COLO829 (cell line): ENCODE measurements at regions not wholly inside any gene's neighbourhood (a gene's known extent, or its start where the extent isn't known, plus 50 kb on each side); places are given as distances from the start of the nearest gene placed in this dataset.

Source experiments
- DNase-seq: peaks from one replicate; pipeline ENCODE4 v3.0.0; 2012; ENCODE audit warnings: low spot score

DNA sequence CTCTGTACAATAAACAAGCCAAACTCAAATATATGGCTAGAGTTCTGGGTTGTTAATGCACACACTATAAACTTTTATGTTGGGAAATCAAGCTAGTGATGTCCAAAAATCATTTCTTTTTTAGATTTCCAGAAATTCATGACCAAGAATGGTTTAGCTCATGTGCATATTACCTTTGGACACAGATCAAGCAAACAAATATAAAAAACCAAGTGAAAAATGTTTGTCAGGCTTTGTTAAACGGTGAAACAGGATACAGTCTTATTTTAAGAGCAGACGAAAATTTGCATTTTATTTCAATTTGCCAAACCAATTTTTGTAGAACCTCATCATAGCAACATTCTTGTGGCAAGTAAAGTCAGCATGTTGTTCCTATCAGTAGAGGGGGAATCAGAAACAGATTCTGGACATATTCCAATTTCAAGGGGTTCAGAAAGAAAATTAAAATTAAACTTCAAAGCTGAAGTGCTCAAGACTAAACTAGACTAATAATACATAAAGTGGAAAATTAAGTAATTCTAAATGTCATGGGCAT is 413.6 kb downstream of the TRIML1 start:
- no peak for DNase-seq

DNA sequence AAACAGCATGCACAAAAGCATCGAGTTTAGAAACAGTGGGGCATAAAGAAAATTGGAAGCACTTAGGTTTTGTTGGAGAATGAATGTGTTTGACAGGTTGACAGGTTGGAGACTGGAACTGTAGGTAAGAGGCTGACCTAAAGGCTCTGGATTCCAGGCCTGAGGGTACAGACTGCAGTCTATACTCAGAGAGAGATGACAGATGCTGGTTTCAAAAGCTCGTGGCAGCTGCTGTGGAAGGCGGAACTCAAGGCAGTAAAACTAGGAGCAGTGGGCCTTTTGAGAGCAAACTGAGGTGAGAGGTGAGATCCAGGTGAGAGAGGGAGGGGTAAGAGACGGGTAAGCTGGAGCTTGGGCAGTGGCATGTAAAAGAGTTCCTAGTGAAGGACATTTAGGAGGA is 415.2 kb downstream of the TRIML1 start:
- no peak for DNase-seq

DNA sequence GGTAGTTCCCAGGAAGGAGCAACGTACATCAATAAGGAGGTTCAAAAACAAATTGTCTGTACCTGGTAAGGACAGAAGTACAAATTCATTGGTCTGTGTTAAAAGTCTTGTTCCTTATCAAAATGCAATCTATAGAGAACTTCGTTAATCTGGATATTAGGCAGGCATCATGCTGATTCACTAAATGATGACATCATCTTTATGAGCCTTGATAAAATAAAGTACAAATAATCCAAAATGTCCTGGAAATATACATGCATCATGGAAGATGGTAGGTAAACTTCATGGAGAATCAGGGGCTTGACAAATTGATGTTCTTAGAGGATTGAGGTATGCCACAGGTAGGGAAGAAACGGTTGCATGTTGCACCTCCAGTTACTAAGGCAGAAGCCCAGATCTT is 433.9 kb downstream of the TRIML1 start:
- no peak for DNase-seq

DNA sequence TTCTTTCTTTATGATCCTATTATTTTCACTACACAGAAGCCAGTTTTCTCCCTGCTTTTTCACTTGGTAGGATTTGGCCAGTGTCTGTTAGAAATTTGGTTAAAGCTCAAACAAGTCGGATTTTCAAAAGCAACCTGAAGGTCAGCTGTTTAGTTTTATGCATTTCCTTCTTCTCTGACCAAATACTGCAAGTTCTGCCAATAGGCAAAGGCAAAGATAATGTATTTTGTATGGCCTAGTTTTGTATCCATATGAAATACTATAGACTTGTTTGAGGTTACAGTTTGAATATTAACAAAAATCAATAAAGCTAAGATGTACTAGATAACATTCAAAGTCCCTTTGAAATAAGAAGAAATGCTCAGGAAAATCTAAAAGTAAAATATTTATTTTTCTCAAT is 439.4 kb downstream of the TRIML1 start:
- DNase-seq = no peak

DNA sequence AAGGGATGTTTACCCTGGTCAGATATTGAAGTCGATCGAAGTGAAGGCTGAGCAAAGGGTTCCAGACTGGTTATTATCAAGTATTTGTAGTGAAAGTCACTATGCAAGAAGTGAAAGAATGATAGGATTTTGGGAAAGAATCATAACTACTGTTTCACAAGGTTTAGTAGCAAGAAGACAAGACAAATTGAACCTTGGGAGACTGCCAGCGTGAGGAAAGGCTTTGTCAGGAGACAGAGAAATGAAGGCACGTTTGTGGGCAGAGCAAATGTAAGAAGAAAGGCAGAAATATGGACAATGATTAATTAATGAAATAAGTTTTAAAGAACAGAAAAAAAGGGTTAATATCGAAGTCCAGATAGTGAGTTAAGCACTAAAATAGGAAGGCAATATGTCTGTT is 456.8 kb downstream of the TRIML1 start:
- no peak for DNase-seq

DNA sequence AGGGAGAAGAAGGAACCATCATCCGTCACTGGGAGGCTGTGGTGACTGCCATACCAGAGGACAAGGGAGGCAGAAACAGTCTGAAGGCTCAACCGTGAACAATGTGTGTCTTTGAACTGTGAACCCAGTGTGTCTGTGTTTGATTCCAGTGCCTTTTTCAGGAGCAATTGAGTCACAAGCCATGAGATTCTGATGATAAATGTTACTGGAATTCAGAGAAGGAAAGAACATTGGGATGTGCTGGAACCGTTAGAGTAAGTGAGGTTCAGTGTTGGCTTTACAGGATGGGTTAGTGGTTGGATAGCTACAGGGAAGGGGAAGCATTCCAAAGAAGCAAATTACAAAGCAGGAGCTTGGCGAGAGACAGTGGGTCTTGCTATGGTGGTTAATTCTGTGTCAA is 464.4 kb downstream of the TRIML1 start:
- no peak for DNase-seq

DNA sequence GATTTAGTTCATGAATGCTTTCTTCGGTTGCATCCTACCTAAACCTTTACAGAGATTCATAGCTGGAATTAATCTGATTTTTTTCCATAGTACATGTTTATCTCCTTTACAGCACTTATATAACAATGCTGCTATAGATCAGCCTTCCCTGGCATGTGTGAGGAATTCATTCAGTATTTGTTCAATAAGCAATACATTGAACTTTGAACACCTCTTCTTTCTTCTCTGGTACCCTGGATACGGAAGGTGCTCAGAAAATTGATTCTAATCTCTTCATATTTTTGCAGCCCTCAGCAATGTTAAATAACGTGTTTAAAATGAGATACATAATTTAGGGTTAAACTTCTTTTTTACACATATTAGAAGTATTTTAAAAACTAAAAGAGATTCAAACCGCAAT is 467.4 kb downstream of the TRIML1 start:
- DNase-seq = no peak

DNA sequence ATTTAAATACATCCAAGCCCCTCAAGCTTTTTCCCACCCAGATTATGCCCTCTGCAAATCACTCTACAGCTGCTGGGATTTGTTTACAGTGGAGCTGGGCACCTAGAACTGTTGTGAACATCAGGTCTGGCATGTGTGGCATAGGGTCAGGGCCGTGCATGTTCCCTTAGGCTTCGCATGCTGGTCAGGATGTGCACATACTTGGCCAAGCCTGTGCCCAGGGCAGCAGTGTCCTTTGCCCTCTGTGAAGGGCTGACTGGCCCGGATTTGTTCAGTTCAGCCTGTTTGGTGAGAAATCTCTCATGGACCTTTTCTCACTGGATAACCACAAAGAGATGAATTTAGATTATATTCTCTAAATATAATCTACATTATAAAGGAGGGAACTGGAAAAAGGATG is 471.9 kb downstream of the TRIML1 start:
- no peak for DNase-seq

DNA sequence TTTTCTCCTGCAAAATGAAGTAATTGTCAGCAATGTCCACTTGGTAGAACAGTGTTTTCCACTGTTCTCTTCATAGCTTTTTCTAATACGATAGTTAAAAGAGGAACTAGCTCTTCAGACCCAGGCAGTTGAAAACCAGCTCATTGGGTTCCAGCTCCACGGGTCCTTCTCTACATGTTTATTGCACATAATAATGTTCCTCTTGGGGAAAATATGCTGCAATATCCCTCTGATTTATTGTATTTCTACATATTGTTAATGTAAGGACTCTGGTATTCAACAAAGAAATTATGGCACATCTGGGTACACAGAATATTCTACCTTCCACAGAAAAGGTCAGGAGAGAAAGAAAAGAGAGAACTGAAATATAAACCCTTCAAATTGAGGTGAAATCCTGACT is 473.4 kb downstream of the TRIML1 start:
- no peak for DNase-seq

DNA sequence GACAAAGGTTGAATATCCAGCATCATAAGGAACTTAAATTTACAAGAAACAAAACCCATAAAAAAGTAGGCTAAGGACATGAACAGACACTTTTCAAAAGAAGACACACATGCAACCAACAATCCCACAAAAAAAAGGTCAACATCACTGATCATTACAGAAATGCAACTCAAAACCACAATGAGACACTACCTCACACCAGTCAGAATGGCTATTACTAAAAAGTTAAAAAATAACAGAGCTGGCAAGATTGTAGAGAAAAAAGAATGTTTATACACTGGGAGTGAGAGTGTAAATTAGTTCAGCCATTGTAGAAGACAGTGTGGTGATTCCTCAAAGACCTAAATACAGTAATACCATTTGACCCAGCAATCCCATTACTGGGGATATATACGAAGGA is 474.7 kb downstream of the TRIML1 start:
- DNase-seq = no peak

DNA sequence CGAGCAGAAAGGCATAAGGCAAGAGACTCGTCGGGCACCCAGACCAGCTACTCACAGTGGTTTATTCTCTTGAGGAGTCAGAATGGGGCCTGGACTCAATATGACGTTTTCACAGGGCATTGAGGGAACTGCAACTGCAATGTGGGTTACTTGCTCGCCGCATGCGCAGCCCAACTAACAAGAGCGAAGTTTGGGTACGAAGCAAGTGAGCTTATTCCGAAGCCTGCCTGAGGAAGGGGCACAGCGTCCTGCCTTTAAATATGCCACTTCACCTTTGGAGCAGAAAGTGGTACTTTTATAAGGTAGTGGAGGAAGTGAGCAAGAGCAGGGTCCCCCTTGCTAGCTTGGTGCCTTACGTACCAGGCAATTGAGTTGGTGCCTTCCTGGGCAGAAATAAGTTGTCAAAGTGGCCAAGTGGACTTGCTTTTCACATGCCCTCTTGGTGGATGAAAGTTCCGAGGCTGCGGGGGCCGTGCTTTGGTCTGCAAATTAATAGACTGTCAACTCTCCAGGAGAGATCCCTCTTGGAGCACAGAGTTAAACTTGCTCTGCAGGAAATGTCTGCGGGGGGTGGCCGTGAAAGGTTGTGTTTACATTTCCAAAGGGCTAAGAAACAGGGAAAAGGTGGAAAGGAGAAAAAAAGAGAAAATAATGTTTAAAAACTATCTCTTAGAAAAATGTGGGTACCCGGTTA is 480.4 kb downstream of the TRIML1 start:
- no peak for DNase-seq

DNA sequence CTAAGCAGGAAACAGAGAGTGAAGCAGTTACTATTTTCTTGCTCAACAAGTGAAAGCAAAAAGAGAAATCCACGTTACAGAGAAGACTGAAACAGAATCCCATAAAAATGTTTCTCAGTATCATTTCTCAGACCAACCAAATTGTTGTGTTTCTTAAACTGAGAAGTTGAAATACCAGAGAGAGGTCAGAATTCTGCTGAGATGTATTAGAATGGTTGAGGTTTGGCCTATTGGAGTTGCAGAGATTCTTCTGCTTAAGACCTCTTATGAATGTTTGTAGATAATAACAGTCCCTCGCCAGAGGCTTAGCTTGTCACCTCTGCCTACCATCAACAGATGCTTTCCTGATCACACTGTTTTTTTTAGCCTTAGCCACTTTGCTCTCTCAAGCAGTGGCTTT is 481.4 kb downstream of the TRIML1 start:
- no peak for DNase-seq

DNA sequence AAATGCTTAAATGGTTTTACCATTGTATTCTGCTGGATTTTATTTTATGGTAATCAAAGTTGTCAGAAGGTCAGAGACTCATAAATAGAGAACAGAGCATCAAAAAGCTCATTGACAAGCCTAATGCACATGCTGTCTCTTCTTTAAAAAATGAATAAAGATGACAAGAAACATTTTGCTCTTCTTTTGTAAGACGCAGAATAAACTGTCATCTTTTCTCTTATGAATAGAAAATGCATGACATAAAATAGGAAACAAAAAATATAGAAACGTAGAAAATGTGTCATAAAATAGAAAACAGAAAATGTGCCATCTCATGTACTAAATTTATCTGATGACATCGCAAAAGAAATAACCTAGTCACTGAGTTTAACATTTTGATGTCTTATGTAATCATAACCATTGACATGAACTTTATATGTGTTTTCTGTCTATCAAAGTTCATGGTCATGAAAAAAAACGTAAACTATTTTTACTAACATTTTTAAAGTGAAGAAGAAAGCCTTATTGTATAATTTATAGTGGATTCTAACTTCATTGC is 484.1 kb downstream of the TRIML1 start:
- DNase-seq = no peak

DNA sequence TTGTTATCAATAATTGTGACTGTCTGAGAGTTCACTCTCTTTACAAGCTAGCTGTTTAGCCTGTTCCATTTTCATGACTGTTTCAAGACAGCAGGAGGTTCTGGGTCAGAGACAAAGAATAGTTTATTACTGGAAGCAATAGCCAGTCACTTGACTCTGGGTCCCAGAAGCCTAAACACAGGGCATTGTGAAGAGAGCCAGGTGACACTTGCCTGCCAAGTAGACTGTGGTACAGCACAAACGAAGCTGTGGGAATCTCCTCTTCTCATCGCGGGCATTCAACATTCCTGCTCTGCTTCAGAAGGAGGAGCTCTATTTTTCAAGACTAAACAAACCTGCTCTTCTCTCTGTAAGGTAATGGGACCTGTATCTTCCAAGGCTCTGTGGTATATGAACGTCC is 485.1 kb downstream of the TRIML1 start:
- DNase-seq = no peak

DNA sequence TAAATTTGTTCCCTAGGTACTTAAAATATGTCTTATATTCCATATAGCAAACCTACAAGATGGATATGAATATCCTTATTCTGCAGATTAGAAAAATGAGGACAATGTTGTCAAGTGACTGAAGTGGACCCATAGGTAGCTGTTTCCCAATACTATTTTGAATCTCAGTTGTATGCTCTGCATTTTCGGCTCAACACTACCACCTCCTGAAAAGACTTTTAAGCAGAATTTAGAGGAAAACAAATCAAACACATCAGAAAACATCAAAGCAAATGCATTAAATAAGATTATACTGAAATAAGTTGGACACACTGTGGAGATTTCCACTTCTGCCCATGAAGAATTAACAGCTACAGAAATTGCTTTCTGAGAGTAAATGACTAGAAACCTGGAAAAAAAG is 488.7 kb downstream of the TRIML1 start:
- no peak for DNase-seq

DNA sequence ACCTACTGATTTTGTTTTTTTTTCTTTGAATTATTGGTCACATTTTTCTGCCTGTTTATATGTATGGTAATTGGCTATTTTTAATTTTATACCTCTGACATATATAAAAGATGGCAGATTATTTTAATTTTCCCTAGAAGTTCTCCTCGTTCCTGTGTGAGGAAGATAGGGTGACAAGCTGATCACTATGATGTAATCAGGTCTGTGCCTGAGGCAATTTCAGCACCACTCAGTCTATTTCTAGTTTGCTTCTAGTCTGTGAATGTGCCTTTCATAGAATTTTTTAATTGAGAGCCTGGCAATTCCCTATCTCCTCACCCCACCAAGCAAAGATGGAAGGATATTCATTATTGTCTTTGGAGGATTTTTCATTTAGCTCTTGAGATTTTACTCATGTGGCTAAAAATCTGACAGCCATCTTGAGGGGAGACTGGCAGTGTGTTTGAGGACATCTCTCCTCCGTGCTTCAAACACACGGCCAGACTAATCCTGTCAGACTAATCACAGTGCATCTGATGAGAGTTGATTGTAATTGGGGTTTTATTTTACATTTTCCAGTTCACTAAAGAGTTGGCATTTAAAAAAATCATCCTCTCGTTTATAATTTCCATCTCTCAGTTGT is 500.3 kb downstream of the TRIML1 start:
- DNase-seq = no peak

DNA sequence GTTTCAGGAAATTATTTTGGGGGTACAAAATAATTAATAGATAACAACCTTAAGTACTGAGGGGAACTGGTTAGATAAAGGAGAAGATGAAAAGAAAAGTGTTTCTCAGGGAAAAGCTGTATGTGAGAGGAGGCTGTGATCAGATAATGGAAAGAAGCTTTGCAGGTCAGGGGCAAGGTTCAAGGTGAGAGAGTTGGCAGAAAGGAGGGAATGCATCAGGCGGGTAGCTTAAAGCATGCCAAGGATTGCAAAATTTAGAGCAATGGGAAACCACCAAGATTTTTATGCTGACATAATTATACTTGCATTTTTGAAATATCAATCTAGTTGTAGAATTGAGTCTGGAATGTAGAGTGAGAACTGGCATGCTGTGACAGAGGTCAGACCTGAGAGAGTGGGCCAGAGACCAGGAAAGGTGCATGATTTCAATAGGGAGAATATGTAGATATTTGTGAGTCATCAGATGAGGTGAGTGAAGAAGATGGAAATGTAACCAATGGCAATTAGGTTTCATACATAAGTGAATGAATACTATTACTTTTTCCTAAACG is 508.7 kb downstream of the TRIML1 start:
- DNase-seq = no peak

DNA sequence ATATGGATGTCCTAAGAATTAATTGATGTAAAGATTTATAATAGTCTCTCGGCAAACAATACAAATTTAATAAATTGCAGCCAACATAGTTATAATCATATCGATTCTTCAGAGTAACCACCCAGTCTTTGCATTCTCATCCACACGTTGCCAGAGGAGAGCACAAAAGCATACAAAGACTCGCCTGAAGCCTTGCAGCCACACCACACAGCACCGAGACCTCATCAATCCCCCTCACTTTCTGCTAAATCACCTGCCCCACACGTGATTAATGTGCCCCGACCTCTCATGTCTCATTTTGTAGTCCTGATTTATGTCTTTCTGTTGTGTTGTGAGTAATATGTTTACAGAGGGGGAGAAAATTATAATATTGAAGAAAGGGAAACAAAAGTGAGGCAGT is 510.4 kb downstream of the TRIML1 start:
- DNase-seq = no peak

DNA sequence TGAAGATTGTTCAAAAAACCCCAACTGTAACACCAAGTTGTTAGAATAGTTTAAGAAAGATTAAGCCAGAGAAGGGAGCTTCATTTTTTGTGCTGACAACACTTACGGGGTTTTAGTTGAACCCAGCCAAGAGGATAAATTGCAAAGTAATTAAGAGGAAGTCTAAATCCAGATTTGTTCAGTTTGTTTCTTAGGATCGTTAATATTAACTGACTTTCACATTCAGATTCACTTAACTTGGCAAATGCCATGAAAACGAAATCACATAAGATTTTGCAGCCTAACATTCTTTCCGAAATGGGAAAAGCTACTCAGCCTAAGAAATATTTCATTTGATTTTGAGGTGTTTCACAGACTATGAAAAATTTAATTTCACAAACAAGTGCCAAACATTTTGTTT is 511.3 kb downstream of the TRIML1 start:
- no peak for DNase-seq

DNA sequence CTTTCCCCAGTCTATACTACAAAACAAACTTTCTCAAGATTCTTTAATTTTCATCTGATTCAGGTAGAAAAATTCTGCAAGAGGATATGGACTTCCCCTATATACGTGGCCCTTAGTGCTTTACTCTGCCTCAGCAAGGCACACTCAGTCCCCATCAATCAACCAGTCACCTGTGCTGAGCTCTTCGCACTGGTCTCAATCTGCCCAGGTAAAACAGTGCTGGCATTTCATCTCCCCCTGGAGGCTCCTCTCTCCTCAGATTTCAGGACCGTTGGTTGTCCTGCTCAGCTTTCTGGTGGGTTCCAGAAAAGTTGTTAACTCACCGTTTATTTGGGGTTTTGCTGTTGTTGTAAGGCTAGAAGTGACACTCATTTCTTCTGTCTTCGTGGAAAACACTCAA is 518.1 kb downstream of the TRIML1 start:
- no peak for DNase-seq

DNA sequence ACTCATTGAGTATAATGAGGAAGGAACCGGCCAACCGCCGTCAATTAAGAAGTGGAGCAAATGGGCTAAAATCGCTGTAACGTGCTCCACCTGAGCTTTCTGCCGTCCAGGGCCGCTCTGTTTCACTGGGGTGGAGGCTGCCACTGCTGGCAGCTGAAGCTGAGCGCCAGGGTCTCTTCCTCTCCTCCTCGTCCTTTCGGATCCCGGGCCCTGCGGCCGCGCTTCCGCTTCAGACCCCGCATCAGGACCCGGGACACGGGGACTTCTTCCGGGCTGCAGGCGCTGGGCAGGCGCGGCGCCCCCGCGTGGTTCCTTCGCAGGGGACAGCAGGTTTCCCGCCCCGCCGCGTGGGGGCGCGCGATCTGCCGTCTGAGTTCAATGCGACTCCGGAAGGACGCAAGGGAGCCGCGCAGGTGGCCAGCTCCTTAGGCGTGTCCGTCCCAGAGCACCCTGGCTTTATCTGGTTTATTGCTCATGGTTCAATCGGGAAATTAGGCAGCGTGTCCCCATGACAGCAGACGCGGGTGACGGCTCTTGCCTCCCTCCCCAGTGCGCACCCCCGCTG is 519.8 kb downstream of the TRIML1 start:
- DNase-seq = no peak

DNA sequence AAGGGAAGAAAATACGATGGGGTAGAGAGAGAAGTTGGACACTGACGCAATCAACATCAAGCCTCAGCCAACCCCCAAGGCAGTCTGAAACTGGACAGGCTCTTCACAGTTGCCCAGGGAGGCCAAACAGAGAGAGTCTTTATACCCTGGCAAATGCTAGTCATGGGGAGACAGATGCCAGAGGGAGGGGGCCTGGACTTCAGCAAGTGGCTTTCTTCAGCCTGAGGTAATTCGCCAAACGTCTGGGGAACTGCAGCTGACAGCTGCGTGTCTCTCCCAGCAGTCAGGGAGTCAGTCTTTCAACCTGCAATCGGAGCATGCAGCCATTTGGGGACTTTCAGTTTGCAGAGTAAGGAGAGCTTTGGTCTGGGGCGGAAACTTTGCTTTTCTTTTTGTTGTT is 521.6 kb downstream of the TRIML1 start:
- peak; percentile 89 for DNase-seq

DNA sequence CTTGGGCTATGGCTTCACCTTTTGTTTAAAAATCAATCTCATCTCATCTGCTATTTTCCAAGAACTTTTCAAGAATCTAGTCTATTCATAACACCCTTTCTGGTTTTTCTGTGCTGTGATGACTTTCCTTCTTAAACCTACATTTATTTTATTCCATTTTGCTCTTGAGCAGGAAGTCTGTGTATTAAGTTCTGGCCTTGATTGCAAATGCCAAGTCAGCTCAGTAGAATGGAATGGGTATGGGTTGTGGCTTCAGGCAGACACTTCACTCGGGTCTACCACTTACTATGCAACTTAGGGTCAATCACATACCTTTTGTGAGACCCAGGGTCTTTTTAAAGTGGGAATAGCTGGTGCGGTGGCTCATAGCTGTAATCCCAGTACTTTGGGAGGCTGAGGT is 522.3 kb downstream of the TRIML1 start:
- DNase-seq = peak; percentile 5
